HUES48 (cell line): ENCODE measurements at regions not wholly inside any gene's neighbourhood (a gene's known extent, or its start where the extent isn't known, plus 50 kb on each side); places are given as distances from the start of the nearest gene placed in this dataset.

ENCODE experiments used
- H3K27ac ChIP-seq: one replicate; pipeline ENCODE4 v1.7.0; 2013; ENCODE audit warnings: low read depth, low read length, inconsistent platforms
- H3K27me3 ChIP-seq: 2 replicates; pipeline ENCODE4 v1.6.1; 2013; ENCODE audit warnings: mild to moderate bottlenecking, low read length; ENCODE audit not compliant: control insufficient read depth, insufficient read depth
- H3K36me3 ChIP-seq: 2 replicates; pipeline ENCODE4 v1.6.1; 2013; ENCODE audit warnings: low read length; ENCODE audit not compliant: control insufficient read depth, insufficient read depth
- H3K4me1 ChIP-seq: 2 replicates; pipeline ENCODE4 v1.6.1; 2013; ENCODE audit warnings: mild to moderate bottlenecking, low read length; ENCODE audit not compliant: control insufficient read depth, insufficient read depth
- H3K4me3 ChIP-seq: 2 replicates; pipeline ENCODE4 v1.5.1; 2013; ENCODE audit warnings: mild to moderate bottlenecking, low read depth, low read length
- H3K9ac ChIP-seq: 2 replicates; pipeline ENCODE4 v1.6.1; 2013; ENCODE audit warnings: mild to moderate bottlenecking, low read depth, low read length, moderate library complexity
- H3K9me3 ChIP-seq: 2 replicates; pipeline ENCODE4 v1.6.1; 2013; ENCODE audit warnings: low read length; ENCODE audit not compliant: control insufficient read depth, insufficient read depth

- no peaks in the 10 kb centered on the region for H3K4me1 ChIP-seq
- H3K36me3 ChIP-seq, result no peaks in the 10 kb centered on the region
- no peak overlapping the region for H3K27ac ChIP-seq
- H3K4me3 ChIP-seq, result no peak overlapping the region
- H3K9ac ChIP-seq, result no peak overlapping the region
- H3K9me3 ChIP-seq, result no peaks in the 10 kb centered on the region
- no peaks in the 10 kb centered on the region for H3K27me3 ChIP-seq
Observed at GRCh38 chr15:39461536-39462130, 119.2 kb upstream of the THBS1 start.

- Histone ChIP-seq H3K4me3 (no peak overlapping the region), H3K27ac (no peak overlapping the region), H3K9ac (no peak overlapping the region), H3K27me3 (no peaks in the 10 kb centered on the region), H3K9me3 (no peaks in the 10 kb centered on the region), H3K36me3 (no peaks in the 10 kb centered on the region), H3K4me1 (no peaks in the 10 kb centered on the region)
Observed at GRCh38 chr15:39462691-39463090, 118.2 kb upstream of the THBS1 start.

- H3K36me3 ChIP-seq, result no peaks in the 10 kb centered on the region
- H3K9ac ChIP-seq, result no peak overlapping the region
- H3K4me1 ChIP-seq, result no peaks in the 10 kb centered on the region
- H3K9me3 ChIP-seq, result no peaks in the 10 kb centered on the region
- no peak overlapping the region for H3K27ac ChIP-seq
- no peaks in the 10 kb centered on the region for H3K27me3 ChIP-seq
- no peak overlapping the region for H3K4me3 ChIP-seq
Observed at GRCh38 chr15:39465843-39466749, 114.8 kb upstream of the THBS1 start.

- no peak overlapping the region for H3K9ac ChIP-seq
- H3K36me3 ChIP-seq, result no peaks in the 10 kb centered on the region
- no peak overlapping the region for H3K27ac ChIP-seq
Observed at GRCh38 chr15:39466750-39467105, 114.2 kb upstream of the THBS1 start.

GRCh38 chr15:39468331-39468730 is 112.5 kb upstream of the THBS1 start:
- Histone ChIP-seq H3K9me3 (no peaks in the 10 kb centered on the region), H3K9ac (no peak overlapping the region), H3K4me1 (no peaks in the 10 kb centered on the region; the same call in 1 of the 2 replicates), H3K36me3 (no peaks in the 10 kb centered on the region), H3K27me3 (no peaks in the 10 kb centered on the region), H3K27ac (no peak overlapping the region), H3K4me3 (no peak overlapping the region)

More at GRCh38 chr15:39466750-39467105, 114.2 kb upstream of the THBS1 start:
- Histone ChIP-seq H3K4me1 (no peaks in the 10 kb centered on the region), H3K9me3 (no peaks in the 10 kb centered on the region), H3K4me3 (no peak overlapping the region), H3K27me3 (no peaks in the 10 kb centered on the region)

- H3K27ac ChIP-seq, result no peak overlapping the region
- no peaks in the 10 kb centered on the region; the same call in 1 of the 2 replicates for H3K4me1 ChIP-seq
- no peak overlapping the region for H3K4me3 ChIP-seq
- no peak overlapping the region for H3K9ac ChIP-seq
- H3K27me3 ChIP-seq, result no peaks in the 10 kb centered on the region
- no peaks in the 10 kb centered on the region for H3K9me3 ChIP-seq
- H3K36me3 ChIP-seq, result no peaks in the 10 kb centered on the region
Observed at GRCh38 chr15:39468828-39469227, 112.1 kb upstream of the THBS1 start.

GRCh38 chr15:39471785-39472574 is 108.9 kb upstream of the THBS1 start:
- Histone ChIP-seq H3K9me3 (no peaks in the 10 kb centered on the region), H3K9ac (no peak overlapping the region), H3K36me3 (no peaks in the 10 kb centered on the region), H3K4me1 (no peaks in the 10 kb centered on the region; the same call in 1 of the 2 replicates), H3K4me3 (no peak overlapping the region), H3K27me3 (no peaks in the 10 kb centered on the region), H3K27ac (no peak overlapping the region)

GRCh38 chr15:39472621-39473297 is 108.1 kb upstream of the THBS1 start:
- no peaks in the 10 kb centered on the region for H3K9me3 ChIP-seq
- no peak overlapping the region for H3K27ac ChIP-seq
- H3K9ac ChIP-seq, result no peak overlapping the region
- no peaks in the 10 kb centered on the region for H3K36me3 ChIP-seq
- no peaks in the 10 kb centered on the region; the same call in 1 of the 2 replicates for H3K4me1 ChIP-seq
- H3K27me3 ChIP-seq, result no peaks in the 10 kb centered on the region
- no peak overlapping the region for H3K4me3 ChIP-seq

GRCh38 chr15:39473298-39473947 is 107.5 kb upstream of the THBS1 start:
- Histone ChIP-seq H3K36me3 (no peaks in the 10 kb centered on the region), H3K27ac (no peak overlapping the region), H3K4me1 (no peaks in the 10 kb centered on the region; the same call in 1 of the 2 replicates), H3K4me3 (no peak overlapping the region), H3K27me3 (no peaks in the 10 kb centered on the region), H3K9ac (no peak overlapping the region), H3K9me3 (no peaks in the 10 kb centered on the region)

GRCh38 chr15:39474657-39475056 is 106.2 kb upstream of the THBS1 start:
- Histone ChIP-seq H3K9ac (no peak overlapping the region), H3K4me1 (no peaks in the 10 kb centered on the region; the same call in 1 of the 2 replicates), H3K9me3 (no peaks in the 10 kb centered on the region), H3K36me3 (no peaks in the 10 kb centered on the region), H3K27me3 (no peaks in the 10 kb centered on the region), H3K4me3 (no peak overlapping the region), H3K27ac (no peak overlapping the region)
